K562 (cell line): ENCODE measurements at regions not wholly inside any gene's neighbourhood (a gene's known extent, or its start where the extent isn't known, plus 50 kb on each side); places are given as distances from the start of the nearest gene placed in this dataset.

ENCODE experiments used
- E4F1 ChIP-seq: fragments of 250-450 bp; sonication (Bioruptor Pico); IDR thresholded peaks from 2 replicates; pipeline ENCODE4 v1.5.0; 2021; ENCODE audit warnings: mild to moderate bottlenecking, borderline replicate concordance
- HNRNPLL ChIP-seq: fragments of 200-400 bp; formaldehyde crosslinking; IDR thresholded peaks from 2 replicates; pipeline ENCODE4 v1.6.1; 2017; ENCODE audit warnings: low read length, low read depth, mild to moderate bottlenecking; ENCODE audit not compliant: poor library complexity, severe bottlenecking
- PATZ1 ChIP-seq: fragments of 250-450 bp; sonication (Bioruptor Pico); IDR thresholded peaks from 2 replicates; pipeline ENCODE4 v1.5.0; 2020; ENCODE audit warnings: mild to moderate bottlenecking, borderline replicate concordance
- PYGO2 ChIP-seq: fragments of 450-650 bp; IDR thresholded peaks from 2 replicates; pipeline ENCODE4 v1.6.1; 2016; ENCODE audit warnings: mild to moderate bottlenecking, missing genetic modification characterization, moderate library complexity, missing compliant biosample characterization
- ZFP1 ChIP-seq: fragments of 450-650 bp; formaldehyde crosslinking; IDR thresholded peaks from 2 replicates; pipeline ENCODE4 v1.4.0; 2020; ENCODE audit warnings: mild to moderate bottlenecking, mixed read lengths
- TF ChIP-seq, protein P1 (sequence below): sonication (generic); formaldehyde crosslinking; IDR thresholded peaks from 2 replicates; pipeline ENCODE4 v1.8.1; 2022; ENCODE audit warnings: missing genetic modification reagents
- TF ChIP-seq, protein P2 (sequence below): sonication (generic); formaldehyde crosslinking; IDR thresholded peaks from 2 replicates; pipeline ENCODE4 v1.8.0; 2022; ENCODE audit warnings: mild to moderate bottlenecking, low read depth, missing genetic modification reagents
- TF ChIP-seq, protein P3 (sequence below): sonication (generic); formaldehyde crosslinking; IDR thresholded peaks from 2 replicates; pipeline ENCODE4 v1.8.0; 2022; ENCODE audit warnings: missing genetic modification reagents, mild to moderate bottlenecking, moderate library complexity, borderline replicate concordance

DNA sequence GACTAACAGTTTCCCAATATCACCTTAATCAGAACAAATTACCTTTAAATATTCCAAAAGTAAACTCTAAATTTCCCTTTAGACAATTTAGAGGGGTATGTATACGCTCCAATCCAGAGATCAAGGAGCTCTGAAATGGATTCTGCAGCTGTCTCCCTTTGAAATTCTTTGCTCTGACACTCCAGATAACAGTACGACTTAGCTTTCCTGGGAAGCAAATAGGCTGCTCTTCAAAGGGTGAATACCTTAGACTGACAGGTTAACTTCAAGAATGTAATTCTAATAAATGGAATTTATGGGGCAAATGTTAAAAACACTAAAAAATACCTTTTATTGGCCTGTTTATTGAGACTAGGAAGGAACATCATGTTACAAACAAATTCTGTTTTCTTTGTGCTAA is 357.2 kb downstream of the USP25 start (continued):
- TF ChIP-seq E4F1 (CRISPR knock-in tag) (no peak), PATZ1 (CRISPR knock-in tag) (no peak), PYGO2 (tag) (no peak), ZFP1 (CRISPR knock-in tag) (no peak), HNRNPLL (no peak)
- TF ChIP-seq, protein P1, sequence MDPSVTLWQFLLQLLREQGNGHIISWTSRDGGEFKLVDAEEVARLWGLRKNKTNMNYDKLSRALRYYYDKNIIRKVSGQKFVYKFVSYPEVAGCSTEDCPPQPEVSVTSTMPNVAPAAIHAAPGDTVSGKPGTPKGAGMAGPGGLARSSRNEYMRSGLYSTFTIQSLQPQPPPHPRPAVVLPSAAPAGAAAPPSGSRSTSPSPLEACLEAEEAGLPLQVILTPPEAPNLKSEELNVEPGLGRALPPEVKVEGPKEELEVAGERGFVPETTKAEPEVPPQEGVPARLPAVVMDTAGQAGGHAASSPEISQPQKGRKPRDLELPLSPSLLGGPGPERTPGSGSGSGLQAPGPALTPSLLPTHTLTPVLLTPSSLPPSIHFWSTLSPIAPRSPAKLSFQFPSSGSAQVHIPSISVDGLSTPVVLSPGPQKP (CRISPR knock-in tag): no peak
- TF ChIP-seq, protein P2, sequence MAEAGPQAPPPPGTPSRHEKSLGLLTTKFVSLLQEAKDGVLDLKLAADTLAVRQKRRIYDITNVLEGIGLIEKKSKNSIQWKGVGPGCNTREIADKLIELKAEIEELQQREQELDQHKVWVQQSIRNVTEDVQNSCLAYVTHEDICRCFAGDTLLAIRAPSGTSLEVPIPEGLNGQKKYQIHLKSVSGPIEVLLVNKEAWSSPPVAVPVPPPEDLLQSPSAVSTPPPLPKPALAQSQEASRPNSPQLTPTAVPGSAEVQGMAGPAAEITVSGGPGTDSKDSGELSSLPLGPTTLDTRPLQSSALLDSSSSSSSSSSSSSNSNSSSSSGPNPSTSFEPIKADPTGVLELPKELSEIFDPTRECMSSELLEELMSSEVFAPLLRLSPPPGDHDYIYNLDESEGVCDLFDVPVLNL (CRISPR knock-in tag): no peak
- TF ChIP-seq, protein P3, sequence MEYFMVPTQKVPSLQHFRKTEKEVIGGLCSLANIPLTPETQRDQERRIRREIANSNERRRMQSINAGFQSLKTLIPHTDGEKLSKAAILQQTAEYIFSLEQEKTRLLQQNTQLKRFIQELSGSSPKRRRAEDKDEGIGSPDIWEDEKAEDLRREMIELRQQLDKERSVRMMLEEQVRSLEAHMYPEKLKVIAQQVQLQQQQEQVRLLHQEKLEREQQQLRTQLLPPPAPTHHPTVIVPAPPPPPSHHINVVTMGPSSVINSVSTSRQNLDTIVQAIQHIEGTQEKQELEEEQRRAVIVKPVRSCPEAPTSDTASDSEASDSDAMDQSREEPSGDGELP (CRISPR knock-in tag): no peak
